VCaP (cell line): ENCODE measurements at regions not wholly inside any gene's neighbourhood (a gene's known extent, or its start where the extent isn't known, plus 50 kb on each side); places are given as distances from the start of the nearest gene placed in this dataset.

Experiments used
- H3K27ac ChIP-seq: fragments of 450-650 bp; 2 replicates; pipeline ENCODE4 v1.5.1; 2017
- TF ChIP-seq, protein P1 (sequence below): fragments of 450-650 bp; conservative IDR thresholded peaks from 2 replicates; pipeline ENCODE4 v1.5.1; 2017; ENCODE audit warnings: mild to moderate bottlenecking, moderate library complexity

DNA sequence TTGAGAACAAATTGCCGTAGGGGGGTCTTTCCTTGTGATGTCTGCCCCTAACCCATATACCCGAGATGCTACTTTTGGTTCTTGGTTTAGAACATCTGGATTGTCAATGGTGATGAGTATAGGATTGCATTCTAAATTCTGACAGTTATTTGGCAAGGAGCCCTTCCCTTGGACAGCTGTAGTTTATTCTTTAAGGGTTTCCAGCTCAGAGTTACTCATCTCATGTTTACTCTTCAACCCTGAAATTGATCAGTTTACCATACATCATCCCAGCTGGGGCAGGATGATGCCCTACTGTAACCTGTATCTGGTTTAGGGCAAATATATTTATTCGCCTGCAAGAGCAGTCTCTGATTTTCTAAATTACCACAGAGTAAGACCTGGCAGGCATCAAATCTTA lies 85.7 kb upstream of the XCR1 start:
- H3K27ac ChIP-seq: no peak overlapping the region
- TF ChIP-seq, protein P1, sequence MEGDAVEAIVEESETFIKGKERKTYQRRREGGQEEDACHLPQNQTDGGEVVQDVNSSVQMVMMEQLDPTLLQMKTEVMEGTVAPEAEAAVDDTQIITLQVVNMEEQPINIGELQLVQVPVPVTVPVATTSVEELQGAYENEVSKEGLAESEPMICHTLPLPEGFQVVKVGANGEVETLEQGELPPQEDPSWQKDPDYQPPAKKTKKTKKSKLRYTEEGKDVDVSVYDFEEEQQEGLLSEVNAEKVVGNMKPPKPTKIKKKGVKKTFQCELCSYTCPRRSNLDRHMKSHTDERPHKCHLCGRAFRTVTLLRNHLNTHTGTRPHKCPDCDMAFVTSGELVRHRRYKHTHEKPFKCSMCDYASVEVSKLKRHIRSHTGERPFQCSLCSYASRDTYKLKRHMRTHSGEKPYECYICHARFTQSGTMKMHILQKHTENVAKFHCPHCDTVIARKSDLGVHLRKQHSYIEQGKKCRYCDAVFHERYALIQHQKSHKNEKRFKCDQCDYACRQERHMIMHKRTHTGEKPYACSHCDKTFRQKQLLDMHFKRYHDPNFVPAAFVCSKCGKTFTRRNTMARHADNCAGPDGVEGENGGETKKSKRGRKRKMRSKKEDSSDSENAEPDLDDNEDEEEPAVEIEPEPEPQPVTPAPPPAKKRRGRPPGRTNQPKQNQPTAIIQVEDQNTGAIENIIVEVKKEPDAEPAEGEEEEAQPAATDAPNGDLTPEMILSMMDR: no peak

DNA sequence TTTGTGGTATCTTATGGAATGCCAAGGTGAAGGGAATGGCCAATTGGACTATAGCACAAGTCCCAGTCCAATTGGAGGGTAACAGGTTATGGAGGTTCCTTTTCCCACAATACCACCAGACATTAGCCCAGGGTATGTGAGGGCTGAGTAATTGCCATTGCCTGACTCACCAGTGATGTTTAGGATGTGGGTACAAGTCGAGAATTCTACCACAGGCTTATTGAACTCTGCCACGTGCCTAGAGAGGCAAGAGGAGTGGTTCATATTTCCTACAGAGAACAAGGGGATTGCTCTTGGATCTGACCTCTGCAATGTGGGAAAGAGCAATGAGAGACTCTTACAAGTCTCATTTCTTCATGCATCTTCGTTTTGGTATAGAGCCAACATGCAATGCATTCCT lies 85.0 kb upstream of the XCR1 start:
- TF ChIP-seq, protein P1: no peak
- H3K27ac ChIP-seq: no peak overlapping the region

DNA sequence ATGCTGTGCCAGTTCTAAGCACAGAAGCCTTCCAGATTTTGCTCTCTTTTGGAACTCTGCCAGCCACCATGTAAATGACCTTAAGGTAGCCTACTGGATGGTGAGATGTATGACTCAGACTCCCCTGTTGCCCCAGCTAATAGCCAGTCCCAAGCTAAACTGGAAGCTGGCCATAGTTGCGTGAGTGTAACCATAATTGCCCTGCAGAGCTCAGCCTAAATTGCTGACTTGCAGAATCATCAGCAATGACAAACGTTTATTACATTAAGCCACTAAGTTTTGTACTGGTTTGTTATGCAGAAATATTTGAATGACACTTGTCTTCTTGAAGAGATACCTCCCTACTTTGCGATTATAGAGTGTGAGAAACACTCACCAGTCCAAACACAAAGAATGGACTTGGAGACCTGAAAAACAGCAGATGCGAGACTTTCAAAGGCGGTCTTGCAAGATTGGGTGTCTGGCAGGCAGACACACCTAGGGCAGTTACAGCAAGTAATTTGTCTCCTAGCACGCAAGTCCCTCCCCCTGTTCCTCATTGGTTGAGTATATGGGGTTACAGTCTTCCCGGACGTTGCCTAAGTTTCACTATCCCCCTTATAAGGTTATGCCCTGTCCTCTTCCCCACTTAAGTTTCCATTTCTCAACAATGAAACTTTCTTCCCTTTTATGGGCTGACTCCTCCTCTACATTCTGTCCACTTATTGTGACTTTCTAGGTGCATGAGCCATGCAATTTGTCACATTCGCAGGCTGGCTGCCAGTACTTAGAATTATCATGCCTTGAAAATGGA lies 83.6 kb upstream of the XCR1 start:
- TF ChIP-seq, protein P1: no peak
- no peak overlapping the region for H3K27ac ChIP-seq

- TF ChIP-seq, protein P1: no peak
- H3K27ac ChIP-seq: no peak overlapping the region
These were observed 80.4 kb upstream of the XCR1 start for GRCh38 chr3:46107682-46108081.

GRCh38 chr3:46105306-46105919 lies 78.1 kb upstream of the XCR1 start:
- H3K27ac ChIP-seq: no peak overlapping the region
- TF ChIP-seq, protein P1: no peak

DNA sequence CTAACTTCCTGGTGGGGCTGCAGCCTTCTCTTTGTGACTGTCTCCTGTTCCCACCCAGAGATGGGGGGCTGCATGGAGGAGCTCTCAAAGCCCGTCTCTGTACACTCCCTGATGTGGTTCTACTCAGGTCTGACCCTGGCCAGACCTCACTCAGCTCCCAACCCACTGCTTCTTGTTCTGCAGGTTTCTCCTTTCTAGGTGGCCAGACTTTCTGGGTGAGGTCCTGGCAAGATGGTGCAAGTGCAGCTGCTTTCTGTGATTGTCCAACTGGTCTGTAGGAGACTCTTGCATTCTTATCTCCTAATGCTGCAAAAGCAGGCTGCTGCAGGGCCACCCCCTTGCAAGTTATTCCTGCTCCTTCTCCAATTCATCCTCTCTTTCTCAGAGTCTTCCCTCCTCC lies 77.4 kb upstream of the XCR1 start:
- TF ChIP-seq, protein P1: no peak
- no peak overlapping the region for H3K27ac ChIP-seq

- H3K27ac ChIP-seq: no peak overlapping the region
These were observed 75.5 kb upstream of the XCR1 start for GRCh38 chr3:46102780-46103130.

More at GRCh38 chr3:46102780-46103130, 75.5 kb upstream of the XCR1 start:
- TF ChIP-seq, protein P1: no peak
